Dedifferentiated amniotic fluid mesenchymal stem cell (primary cell): ENCODE measurements at regions not wholly inside any gene's neighbourhood (a gene's known extent, or its start where the extent isn't known, plus 50 kb on each side); places are given as distances from the start of the nearest gene placed in this dataset.
A peak's percentile ranks its signal among the peaks of the same experiment; 100 is the strongest.

Experiments
- DNase-seq: peaks from one replicate; pipeline ENCODE4 v3.0.0-alpha.2; 2016; ENCODE audit errors: extremely low spot score

GRCh38 chr11:59302991-59303390 is 55.7 kb upstream of the OR5AN1 start:
- no peak for DNase-seq

- DNase-seq: no peak
These were observed 63.3 kb upstream of the OR5AN1 start for GRCh38 chr11:59295435-59295834.

- DNase-seq: no peak
These were observed 66.1 kb upstream of the OR5AN1 start for GRCh38 chr11:59292611-59293010.

GRCh38 chr11:59291228-59291627 is 67.5 kb upstream of the OR5AN1 start:
- no peak for DNase-seq

- no peak for DNase-seq
These were observed 69.1 kb upstream of the OR5AN1 start for GRCh38 chr11:59289356-59290181.

- DNase-seq: no peak
These were observed 72.9 kb upstream of the OR5AN1 start for GRCh38 chr11:59285716-59286260.

GRCh38 chr11:59284773-59285129 is 72.0 kb upstream of the MPEG1 start:
- DNase-seq: no peak

GRCh38 chr11:59283825-59284772 is 71.4 kb upstream of the MPEG1 start:
- DNase-seq: peak; percentile 63

- DNase-seq: no peak
These were observed 70.6 kb upstream of the MPEG1 start for GRCh38 chr11:59283311-59283710.

GRCh38 chr11:59281177-59281576 is 68.5 kb upstream of the MPEG1 start:
- DNase-seq: no peak

GRCh38 chr11:59273373-59273841 is 60.7 kb upstream of the MPEG1 start:
- DNase-seq: no peak

GRCh38 chr11:59272771-59273372 is 60.1 kb upstream of the MPEG1 start:
- no peak for DNase-seq

- DNase-seq: no peak
These were observed 59.1 kb upstream of the MPEG1 start for GRCh38 chr11:59271811-59272327.

GRCh38 chr11:59271247-59271755 is 58.6 kb upstream of the MPEG1 start:
- no peak for DNase-seq

GRCh38 chr11:59267736-59268475 is 55.2 kb upstream of the MPEG1 start:
- DNase-seq: no peak

- no peak for DNase-seq
These were observed 54.5 kb upstream of the MPEG1 start for GRCh38 chr11:59267196-59267595.

- DNase-seq: no peak
These were observed 53.8 kb upstream of the MPEG1 start for GRCh38 chr11:59266491-59266890.

- no peak for DNase-seq
These were observed 53.0 kb upstream of the MPEG1 start for GRCh38 chr11:59265735-59266134.

GRCh38 chr11:59264736-59265135 is 52.0 kb upstream of the MPEG1 start:
- DNase-seq: no peak

- no peak for DNase-seq
These were observed 50.6 kb upstream of the MPEG1 start for GRCh38 chr11:59263225-59263894.
